SK-N-MC (cell line): ENCODE measurements at regions not wholly inside any gene's neighbourhood (a gene's known extent, or its start where the extent isn't known, plus 50 kb on each side); places are given as distances from the start of the nearest gene placed in this dataset.

Source experiments
- EZH2 ChIP-seq: fragments of 200-600 bp; sonication (generic); IDR thresholded peaks from one replicate; pipeline ENCODE4 v1.6.1; 2017; ENCODE audit warnings: antibody characterized with exemption
- POLR2AphosphoS5 ChIP-seq: IDR thresholded peaks from 2 replicates; pipeline ENCODE4 v1.6.1; 2012; ENCODE audit warnings: mild to moderate bottlenecking, low read depth, low read length, borderline replicate concordance

DNA sequence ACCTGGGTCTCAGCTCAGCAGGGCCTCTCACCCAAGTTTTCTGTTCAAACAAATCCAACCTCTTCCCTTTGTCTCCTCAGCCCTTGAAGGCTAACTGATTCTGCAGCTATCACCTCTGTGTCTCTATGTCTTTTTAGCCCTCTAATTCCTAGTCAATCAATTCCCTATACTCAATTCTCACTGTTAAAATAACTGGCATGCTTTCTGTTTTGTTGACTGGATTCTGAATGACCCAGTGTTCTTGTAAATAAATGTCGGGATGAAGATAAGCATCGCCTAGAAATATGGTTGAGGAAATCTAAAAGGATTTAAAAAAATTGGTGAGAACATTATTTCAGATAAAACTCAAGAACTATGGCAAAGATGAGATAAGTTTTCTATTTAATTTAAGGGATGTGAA, 210.2 kb downstream of the ICE1 start:
- TF ChIP-seq EZH2 = peak; percentile 46
- no peak for TF ChIP-seq POLR2AphosphoS5
